C4-2B (cell line): ENCODE measurements at regions not wholly inside any gene's neighbourhood (a gene's known extent, or its start where the extent isn't known, plus 50 kb on each side); places are given as distances from the start of the nearest gene placed in this dataset.

Source experiments
- ZFX ChIP-seq: fragments of 450-650 bp; IDR thresholded peaks from 2 replicates; pipeline ENCODE4 v1.6.1; 2017
- TF ChIP-seq, protein P1 (sequence below): fragments of 450-650 bp; conservative IDR thresholded peaks from 2 replicates; pipeline ENCODE4 v1.5.1; 2017; ENCODE audit warnings: mild to moderate bottlenecking

DNA sequence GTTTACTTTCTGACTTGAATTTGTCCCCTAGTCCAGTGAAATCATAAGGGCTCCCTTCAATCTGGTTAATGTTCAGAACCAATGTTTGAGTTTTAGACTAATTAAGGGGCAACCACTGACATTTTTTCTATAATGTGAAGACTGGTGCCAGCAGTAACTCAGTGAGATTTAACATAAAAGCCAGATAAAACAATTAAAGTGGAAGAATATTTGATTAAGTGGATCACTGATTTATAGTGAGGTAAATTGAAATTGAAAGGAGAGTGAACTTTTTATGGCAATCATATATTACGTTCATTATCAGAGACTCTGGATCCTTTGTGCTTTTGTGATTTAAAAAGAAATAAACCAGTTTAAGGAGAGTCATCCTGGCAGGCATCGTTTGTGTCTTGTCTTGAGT, 246.8 kb downstream of the GATA3 start:
- TF ChIP-seq, protein P1, sequence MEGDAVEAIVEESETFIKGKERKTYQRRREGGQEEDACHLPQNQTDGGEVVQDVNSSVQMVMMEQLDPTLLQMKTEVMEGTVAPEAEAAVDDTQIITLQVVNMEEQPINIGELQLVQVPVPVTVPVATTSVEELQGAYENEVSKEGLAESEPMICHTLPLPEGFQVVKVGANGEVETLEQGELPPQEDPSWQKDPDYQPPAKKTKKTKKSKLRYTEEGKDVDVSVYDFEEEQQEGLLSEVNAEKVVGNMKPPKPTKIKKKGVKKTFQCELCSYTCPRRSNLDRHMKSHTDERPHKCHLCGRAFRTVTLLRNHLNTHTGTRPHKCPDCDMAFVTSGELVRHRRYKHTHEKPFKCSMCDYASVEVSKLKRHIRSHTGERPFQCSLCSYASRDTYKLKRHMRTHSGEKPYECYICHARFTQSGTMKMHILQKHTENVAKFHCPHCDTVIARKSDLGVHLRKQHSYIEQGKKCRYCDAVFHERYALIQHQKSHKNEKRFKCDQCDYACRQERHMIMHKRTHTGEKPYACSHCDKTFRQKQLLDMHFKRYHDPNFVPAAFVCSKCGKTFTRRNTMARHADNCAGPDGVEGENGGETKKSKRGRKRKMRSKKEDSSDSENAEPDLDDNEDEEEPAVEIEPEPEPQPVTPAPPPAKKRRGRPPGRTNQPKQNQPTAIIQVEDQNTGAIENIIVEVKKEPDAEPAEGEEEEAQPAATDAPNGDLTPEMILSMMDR = no peak
- no peak for TF ChIP-seq ZFX
